Amygdala (tissue), 56 donors: ENCODE measurements at regions not wholly inside any gene's neighbourhood (a gene's known extent, or its start where the extent isn't known, plus 50 kb on each side); places are given as distances from the start of the nearest gene placed in this dataset.

ENCODE experiments used
- DNase-seq, 56 donors: peaks; one replicate each; lab custom pipeline; 2025; lab: John Stamatoyannopoulos, UW

- DNase-seq: no peak
Measured at GRCh38 chr13:27014406-27015359, 156.9 kb downstream of the USP12 start.

- DNase-seq: no peak
Measured at GRCh38 chr13:27012482-27013197, 159.0 kb downstream of the USP12 start.

DNA sequence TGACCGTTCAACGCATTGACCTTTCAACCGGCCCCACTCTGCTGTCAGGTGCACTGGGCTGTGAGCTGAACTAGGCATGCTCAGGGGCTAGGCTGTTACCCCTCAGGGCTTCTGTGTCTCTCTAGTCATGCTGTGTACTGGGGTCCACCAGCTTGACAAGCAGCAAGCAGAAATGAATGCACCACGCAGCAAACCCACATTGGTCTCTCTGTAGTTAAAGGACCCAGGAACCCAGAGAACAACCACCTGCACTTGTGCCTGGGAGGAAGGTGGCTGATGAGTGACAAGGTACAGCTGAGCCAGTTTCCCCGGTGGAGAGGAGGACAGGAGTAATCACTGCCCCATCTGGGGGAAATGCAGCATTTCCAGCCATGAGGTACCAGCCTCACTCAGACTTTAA is 159.9 kb downstream of the USP12 start:
- no peak for DNase-seq

DNA sequence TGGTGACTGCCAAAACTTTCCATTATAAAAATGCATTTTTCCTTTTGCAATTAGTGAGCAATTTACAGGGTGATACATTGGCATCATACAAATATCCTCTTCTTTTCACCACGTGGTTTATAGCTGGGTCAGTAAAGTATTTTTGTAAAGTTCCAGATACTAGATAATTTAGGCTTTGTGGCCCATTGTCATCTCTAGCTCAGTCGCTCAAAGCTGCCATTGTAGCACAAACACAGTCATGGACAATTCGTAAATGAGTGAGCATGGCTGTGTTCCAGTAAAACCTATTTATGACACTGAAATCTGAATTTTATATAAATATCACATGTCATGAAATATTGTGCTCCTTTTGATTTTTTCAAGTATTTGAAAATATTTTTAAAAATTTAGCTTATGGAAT is 162.9 kb downstream of the USP12 start:
- DNase-seq: no peak

DNA sequence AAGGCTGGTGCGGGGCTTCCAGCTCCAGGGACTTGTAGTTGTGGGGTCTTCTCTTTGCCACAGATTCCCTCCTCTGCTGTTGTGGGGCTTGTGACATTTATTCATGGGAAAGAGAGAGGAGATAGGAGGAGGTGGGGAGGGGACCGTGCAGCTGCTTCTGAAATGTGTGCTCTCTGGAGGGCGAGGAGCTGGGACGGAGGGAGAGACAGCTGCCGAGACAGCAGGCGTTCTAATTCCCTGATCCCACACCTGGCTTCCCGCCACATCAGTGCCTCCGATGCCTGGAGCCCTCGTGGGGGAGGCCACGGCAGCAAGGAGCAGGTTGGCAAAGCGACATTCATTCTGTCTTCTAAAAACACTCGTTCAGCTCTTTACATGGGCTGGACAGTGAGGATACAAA is 164.4 kb downstream of the USP12 start:
- DNase-seq: peak in 11 of 56 donors; percentile 20 to 56 (median 43)

- DNase-seq: peak in 41 of 56 donors; percentile 10 to 65 (median 36)
Measured at GRCh38 chr13:27006519-27007161, 165.0 kb downstream of the USP12 start.

DNA sequence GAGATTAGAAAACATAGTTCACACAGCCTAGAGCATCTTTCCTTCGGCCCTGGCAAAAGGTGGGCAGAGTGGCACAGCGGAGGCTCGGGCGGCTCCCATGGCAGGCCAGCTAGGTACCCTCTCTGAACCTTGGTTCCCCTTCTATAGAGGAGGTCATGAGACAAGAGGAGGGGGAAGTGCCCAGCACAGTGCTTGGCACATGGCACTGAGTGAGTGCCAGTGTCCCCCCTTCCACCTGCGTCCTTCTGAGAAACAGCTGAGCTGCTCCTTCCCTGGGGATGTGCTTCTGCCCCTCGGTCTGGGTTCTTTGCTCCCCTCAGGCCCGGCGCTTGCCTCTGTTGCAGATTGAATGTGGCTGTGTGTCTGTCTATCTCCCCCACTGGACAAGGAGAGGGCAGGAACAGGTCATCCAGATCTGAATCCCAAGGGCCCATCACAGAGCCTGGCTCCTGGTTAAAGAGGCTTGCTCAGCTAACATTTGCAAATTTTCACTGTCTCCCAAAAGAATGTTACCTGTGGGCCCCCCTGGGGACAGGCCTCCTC is 165.6 kb downstream of the USP12 start:
- DNase-seq: peak in 3 of 56 donors; percentile 26 to 59 (median 28)

GRCh38 chr13:27005556-27005955 is 166.1 kb downstream of the USP12 start:
- DNase-seq: peak in 38 of 56 donors; percentile 8 to 75 (median 36)

- no peak for DNase-seq
Measured at GRCh38 chr13:27004866-27005265, 166.7 kb downstream of the USP12 start.

DNA sequence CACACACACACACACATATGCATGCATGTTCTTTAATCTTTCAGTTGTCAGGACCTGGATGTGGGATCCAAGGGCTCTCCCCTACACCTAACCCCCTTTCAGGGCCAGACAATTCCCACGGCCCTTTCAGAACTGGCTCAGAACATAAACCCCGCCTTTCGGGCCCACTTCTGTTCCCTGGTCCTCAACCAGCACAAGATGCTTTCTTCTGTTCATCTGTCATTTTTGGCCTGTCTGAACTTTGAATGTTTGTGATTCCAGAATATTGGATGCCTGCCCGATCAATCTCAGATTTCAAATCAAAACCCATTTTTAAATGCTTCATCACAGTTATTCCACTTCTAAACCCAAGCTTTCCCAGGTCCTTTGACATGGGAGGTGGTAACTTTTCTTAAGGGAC is 167.3 kb downstream of the USP12 start:
- DNase-seq: no peak

DNA sequence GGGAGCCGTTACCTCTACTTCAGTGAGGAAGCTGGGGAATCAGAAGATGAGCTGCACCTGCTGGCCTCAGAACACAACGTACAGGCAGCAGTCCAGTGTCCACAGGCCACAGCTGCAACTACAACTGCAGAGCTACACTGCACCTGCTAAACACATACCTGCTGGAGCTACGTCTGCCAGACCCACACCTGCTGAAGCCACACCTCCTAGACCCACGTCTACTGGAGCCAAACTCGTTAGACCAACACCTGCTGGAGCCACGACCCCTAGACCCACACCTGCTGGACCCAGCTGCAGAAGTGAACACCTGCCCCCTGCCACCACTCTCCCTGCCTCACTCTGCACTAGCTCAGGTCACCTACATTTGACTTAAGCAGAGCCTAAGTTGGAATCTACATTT is 169.9 kb downstream of the USP12 start:
- DNase-seq: no peak

GRCh38 chr13:27000686-27001085 is 170.9 kb downstream of the USP12 start:
- DNase-seq: no peak

- DNase-seq: no peak
Measured at GRCh38 chr13:26999499-26999898, 172.1 kb downstream of the USP12 start.

- DNase-seq: no peak
Measured at GRCh38 chr13:26998292-26998691, 173.3 kb downstream of the USP12 start.

GRCh38 chr13:26996965-26997752 is 174.5 kb downstream of the USP12 start:
- no peak for DNase-seq

GRCh38 chr13:26995159-26995558 is 176.5 kb downstream of the USP12 start:
- no peak for DNase-seq

DNA sequence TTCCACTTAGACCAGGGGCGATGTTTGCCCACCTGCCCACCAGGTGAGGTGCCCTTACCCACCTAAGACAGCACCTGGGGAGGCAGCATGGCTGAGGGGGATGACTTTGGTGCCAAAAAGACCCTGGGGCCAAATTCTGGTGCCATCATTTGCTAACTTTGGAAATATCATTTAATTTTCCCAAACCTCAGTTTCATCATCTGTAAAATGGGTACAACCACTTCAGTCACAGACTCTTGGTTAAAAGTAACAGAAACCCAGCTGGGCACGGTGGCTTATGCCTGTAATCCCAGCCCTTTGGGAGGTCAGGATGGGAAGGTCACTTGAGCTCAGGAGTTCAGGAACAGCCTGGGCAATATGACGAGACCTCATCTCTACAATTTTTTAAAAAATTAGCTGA is 177.8 kb downstream of the USP12 start:
- no peak for DNase-seq

GRCh38 chr13:26992951-26993719 is 178.5 kb downstream of the USP12 start:
- DNase-seq: no peak

- DNase-seq: peak in 53 of 56 donors; percentile 4 to 78 (median 40)
Measured at GRCh38 chr13:26991508-26992181, 180.0 kb downstream of the USP12 start.
